PC-3 (cell line): ENCODE measurements at regions not wholly inside any gene's neighbourhood (a gene's known extent, or its start where the extent isn't known, plus 50 kb on each side); places are given as distances from the start of the nearest gene placed in this dataset.
"Not testable (repeated sequence)": the region's sequence is repeated elsewhere in the genome, so short reads cannot be mapped to it uniquely, and the experiment has no call there.

Experiments used
- CTCF ChIP-seq: fragments of 300-600 bp; sonication (generic); conservative IDR thresholded peaks from 2 replicates; pipeline ENCODE4 v1.5.1; 2017; ENCODE audit warnings: antibody characterized with exemption, low read depth, mild to moderate bottlenecking, low read length
- EZH2 ChIP-seq: fragments of 300-600 bp; sonication (generic); IDR thresholded peaks from one replicate; pipeline ENCODE4 v1.6.1; 2017; ENCODE audit warnings: antibody characterized with exemption, mild to moderate bottlenecking, low read length; ENCODE audit not compliant: unreplicated experiment
- EZH2phosphoT487 ChIP-seq: fragments of 300-600 bp; sonication (generic); IDR thresholded peaks from 2 replicates; pipeline ENCODE4 v1.6.1; 2018; ENCODE audit warnings: mild to moderate bottlenecking, antibody characterized with exemption, low read length, borderline replicate concordance

- not testable (repeated sequence) for TF ChIP-seq CTCF, EZH2, EZH2phosphoT487
Observed at GRCh38 chr20:47844568-47844906, 59.3 kb upstream of the SULF2 start.
